ENCODE measurements at regions not wholly inside any gene's neighbourhood (a gene's known extent, or its start where the extent isn't known, plus 50 kb on each side); places are given as distances from the start of the nearest gene placed in this dataset.

- intact Hi-C loops (cut with micrococcal nuclease): loop anchor here (5.0 kb wide), 1 partner anchor 107 kb away; no protein-coding TSS in a partner anchor
- no peak for DNase-seq
- no peak for ATAC-seq
Observed at GRCh38 chr3:159895430-159895829, 93.2 kb upstream of the IL12A start.

GRCh38 chr3:159896543-159896942, 92.1 kb upstream of the IL12A start:
- intact Hi-C loops (cut with micrococcal nuclease): loop anchor here (5.0 kb wide), 1 partner anchor 106 kb away; no protein-coding TSS in a partner anchor
- DNase-seq (no peak), ATAC-seq (no peak)

- ATAC-seq (peak; percentile 55), DNase-seq (no peak)
- intact Hi-C loops (cut with micrococcal nuclease): loop anchor here (5.0 kb wide), 1 partner anchor 105 kb away; no protein-coding TSS in a partner anchor
Observed at GRCh38 chr3:159897331-159898075, 91.1 kb upstream of the IL12A start.

GRCh38 chr3:159898147-159898546, 90.5 kb upstream of the IL12A start:
- peak; percentile 57 for ATAC-seq
- intact Hi-C loops (cut with micrococcal nuclease): loop anchor here (5.0 kb wide), 1 partner anchor 104 kb away; no protein-coding TSS in a partner anchor
- no peak for DNase-seq

- ATAC-seq: no peak
Observed at GRCh38 chr3:159899166-159899565, 89.5 kb upstream of the IL12A start.

GRCh38 chr3:159902546-159903314, 85.9 kb upstream of the IL12A start:
- intact Hi-C loops (cut with micrococcal nuclease): no loop called here
- ATAC-seq (no peak), DNase-seq (no peak)

More at GRCh38 chr3:159899166-159899565, 89.5 kb upstream of the IL12A start:
- DNase-seq: no peak
- intact Hi-C loops (cut with micrococcal nuclease): loop anchor here (5.0 kb wide), 1 partner anchor 103 kb away; no protein-coding TSS in a partner anchor

- intact Hi-C loops (cut with micrococcal nuclease): no loop called here
- DNase-seq (no peak), ATAC-seq (no peak)
Observed at GRCh38 chr3:159904455-159904854, 84.2 kb upstream of the IL12A start.

- ATAC-seq (no peak), DNase-seq (no peak)
- intact Hi-C loops (cut with micrococcal nuclease): no loop called here
Observed at GRCh38 chr3:159904911-159905310, 83.7 kb upstream of the IL12A start.

- ATAC-seq: no peak
- intact Hi-C loops (cut with micrococcal nuclease): no loop called here
- DNase-seq: no peak
Observed at GRCh38 chr3:159907828-159908227, 80.8 kb upstream of the IL12A start.

GRCh38 chr3:159910991-159911663, 77.5 kb upstream of the IL12A start:
- DNase-seq (no peak), ATAC-seq (peak; percentile 42)
- intact Hi-C loops (cut with micrococcal nuclease): no loop called here

GRCh38 chr3:159911664-159912037, 77.0 kb upstream of the IL12A start:
- DNase-seq (no peak), ATAC-seq (no peak)
- intact Hi-C loops (cut with micrococcal nuclease): no loop called here

- ATAC-seq (peak; percentile 53), DNase-seq (no peak)
- intact Hi-C loops (cut with micrococcal nuclease): no loop called here
Observed at GRCh38 chr3:159913712-159914414, 74.8 kb upstream of the IL12A start.

- intact Hi-C loops (cut with micrococcal nuclease): no loop called here
- ATAC-seq (no peak), DNase-seq (no peak)
Observed at GRCh38 chr3:159914426-159914825, 74.2 kb upstream of the IL12A start.

GRCh38 chr3:159916052-159916451, 72.6 kb upstream of the IL12A start:
- ATAC-seq (no peak), DNase-seq (no peak)
- intact Hi-C loops (cut with micrococcal nuclease): no loop called here

GRCh38 chr3:159917141-159917540, 71.5 kb upstream of the IL12A start:
- DNase-seq (no peak), ATAC-seq (no peak)
- intact Hi-C loops (cut with micrococcal nuclease): no loop called here

GRCh38 chr3:159919873-159920272, 68.8 kb upstream of the IL12A start:
- intact Hi-C loops (cut with micrococcal nuclease): no loop called here
- peak; percentile 80 for ATAC-seq

GRCh38 chr3:159922193-159922840, 66.3 kb upstream of the IL12A start:
- DNase-seq: no peak
- intact Hi-C loops (cut with micrococcal nuclease): no loop called here

More at GRCh38 chr3:159919873-159920272, 68.8 kb upstream of the IL12A start:
- DNase-seq: no peak

GRCh38 chr3:159922861-159923312, 65.7 kb upstream of the IL12A start:
- DNase-seq (no peak), ATAC-seq (no peak)
- intact Hi-C loops (cut with micrococcal nuclease): no loop called here

More at GRCh38 chr3:159922193-159922840, 66.3 kb upstream of the IL12A start:
- ATAC-seq: no peak

- ATAC-seq (no peak), DNase-seq (no peak)
- intact Hi-C loops (cut with micrococcal nuclease): no loop called here
Observed at GRCh38 chr3:159923336-159923735, 65.3 kb upstream of the IL12A start.

Data from left ventricle myocardium superior (tissue), 1 donor.